Activated CD4-positive, alpha-beta T cell treated with anti-CD3 and anti-CD28 coated beads, Interleukin-2, amount 50 U/mL, for 48 hours (primary cell): ENCODE measurements at regions not wholly inside any gene's neighbourhood (a gene's known extent, or its start where the extent isn't known, plus 50 kb on each side); places are given as distances from the start of the nearest gene placed in this dataset.

Experiments
- DNase-seq, 2 experiments: peaks; one replicate each; pipeline ENCODE4 v3.0.0-alpha.2; 2020

DNA sequence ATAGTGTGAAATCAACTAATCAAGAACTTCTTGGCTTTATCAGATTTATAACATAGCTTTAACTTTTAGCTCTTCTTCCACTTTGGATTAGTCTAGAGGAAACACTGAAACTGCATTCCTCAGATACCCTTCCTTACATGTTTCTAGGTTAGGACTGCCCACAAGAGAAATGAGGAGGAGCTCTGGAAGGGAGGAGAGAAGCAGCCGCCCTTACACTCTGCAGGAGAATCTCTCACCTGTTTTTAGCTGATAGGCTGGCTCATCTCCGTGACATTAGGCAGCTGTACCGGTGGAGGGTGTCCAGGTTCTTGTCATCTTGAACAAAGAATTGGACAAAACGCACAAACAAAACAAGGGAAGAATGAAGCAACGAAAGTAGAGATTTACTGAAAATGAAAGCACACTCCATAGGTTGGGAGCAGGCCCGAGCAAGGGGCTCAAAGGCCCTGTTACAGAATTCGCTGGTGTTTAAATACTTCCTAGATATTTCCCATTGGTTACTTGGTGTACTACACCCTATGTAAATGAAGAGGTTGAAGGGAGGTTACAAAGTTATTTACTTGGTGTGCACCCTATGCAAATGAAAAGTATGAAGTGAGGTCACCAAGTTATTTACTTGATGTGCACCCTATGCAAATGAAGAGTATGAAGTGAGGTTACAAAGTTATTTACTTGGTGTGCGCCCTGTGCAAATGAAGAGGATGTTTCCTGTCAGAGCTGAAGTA, 524.9 kb upstream of the CHRM3 start:
- DNase-seq = no peak

DNA sequence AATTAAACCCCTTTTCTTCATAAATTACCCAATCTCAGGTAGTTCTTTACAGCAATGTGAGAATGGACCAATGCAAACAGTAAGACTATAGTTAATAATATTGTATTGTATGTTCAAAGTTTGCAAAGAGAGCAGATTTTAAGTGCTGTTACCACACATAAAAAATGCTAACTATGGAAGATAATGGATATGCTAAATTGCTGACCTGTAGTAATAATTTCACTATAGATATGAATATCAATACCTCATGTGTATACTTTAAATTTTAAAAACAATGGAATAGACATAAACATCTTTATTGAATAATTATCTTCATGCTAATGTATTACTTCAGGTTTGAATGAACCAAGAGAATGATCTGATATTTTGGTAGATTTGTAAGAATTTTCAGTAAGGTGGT, 552.4 kb upstream of the CHRM3 start:
- DNase-seq = no peak

DNA sequence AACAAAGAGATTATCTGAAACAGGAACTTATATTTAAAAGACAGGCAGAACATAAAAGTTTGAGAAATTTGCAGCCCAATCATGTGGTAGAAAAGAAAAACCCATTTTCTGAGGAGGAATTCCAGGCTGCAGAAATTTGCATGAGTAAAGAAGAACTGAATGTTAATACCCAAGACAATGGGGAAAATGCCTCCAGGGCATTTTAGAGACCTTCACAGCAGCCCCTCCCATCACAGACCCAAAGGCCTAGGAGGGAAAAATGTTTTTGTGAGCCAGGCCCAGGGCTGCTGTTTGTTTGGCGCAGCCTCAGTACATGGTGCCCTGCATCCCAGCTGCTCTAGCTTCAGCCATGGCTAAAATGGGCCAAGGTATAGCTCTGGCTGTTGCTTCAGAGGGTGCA, 554.3 kb upstream of the CHRM3 start:
- DNase-seq = no peak

DNA sequence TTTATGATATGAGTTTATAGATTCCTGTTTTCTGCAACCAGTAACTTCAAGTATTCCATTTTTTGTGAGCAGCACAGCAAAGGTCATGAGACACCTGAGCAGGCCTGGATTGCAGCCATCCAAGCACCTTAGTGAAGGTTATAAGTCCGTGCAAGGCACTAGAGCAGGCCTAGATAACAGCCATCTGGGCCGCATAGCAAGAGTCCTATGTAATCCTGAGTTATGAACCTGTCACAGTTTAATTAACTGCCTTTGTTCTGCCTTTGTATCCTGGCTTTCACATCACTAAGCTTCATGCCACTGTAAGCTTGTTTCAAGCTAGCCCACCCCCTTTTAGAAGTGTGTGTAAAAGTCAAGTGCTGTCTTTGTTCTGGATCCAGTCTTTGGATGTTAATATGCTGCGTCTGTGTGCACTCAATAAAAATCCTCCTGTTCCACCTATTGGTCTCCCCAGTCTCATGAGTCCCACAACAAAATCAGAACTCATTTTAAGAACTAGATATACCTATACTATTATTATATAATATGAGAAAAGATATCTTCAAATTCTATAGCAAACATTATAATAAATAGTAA, 556.2 kb upstream of the CHRM3 start:
- no peak for DNase-seq

DNA sequence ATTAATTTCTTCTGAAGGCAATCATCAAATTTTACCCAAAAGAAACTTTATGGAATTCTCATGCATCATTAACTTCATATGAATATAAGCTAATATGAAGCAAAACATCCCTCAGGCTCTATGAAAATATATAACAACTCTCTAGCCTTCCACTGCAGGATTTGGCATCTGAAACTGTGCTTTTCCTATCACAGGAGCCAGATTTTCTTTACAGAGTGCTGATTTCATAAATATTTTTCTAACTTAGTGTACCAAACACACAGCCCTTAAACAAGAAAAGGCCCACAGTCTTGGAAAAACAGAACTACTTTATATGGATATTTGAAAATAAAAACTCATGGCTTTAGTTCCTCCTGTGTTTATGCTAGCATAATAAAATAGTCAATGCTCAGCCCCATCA, 559.5 kb upstream of the CHRM3 start:
- DNase-seq = no peak

DNA sequence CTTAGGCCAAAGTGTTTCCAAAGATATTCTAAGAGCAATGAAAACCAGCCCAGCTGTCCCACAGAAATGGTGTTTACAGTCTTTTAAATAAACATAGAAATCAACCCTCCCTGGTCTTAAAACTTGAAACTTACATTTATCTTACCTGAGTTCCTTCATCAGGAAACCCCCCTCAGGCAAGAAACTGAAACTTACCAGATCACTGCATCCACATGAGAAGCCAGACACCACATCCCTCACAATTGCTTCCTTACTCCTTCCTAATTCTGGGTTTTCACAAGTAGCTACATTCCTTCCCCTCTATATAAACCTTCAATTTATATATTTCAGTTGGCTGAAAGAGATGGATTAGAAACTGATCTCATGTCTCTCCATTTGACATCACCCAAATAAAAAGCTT, 563.0 kb upstream of the CHRM3 start:
- no peak for DNase-seq

- DNase-seq = no peak
Measured at GRCh38 chr1:238811211-238811879, 575.0 kb upstream of the CHRM3 start.

DNA sequence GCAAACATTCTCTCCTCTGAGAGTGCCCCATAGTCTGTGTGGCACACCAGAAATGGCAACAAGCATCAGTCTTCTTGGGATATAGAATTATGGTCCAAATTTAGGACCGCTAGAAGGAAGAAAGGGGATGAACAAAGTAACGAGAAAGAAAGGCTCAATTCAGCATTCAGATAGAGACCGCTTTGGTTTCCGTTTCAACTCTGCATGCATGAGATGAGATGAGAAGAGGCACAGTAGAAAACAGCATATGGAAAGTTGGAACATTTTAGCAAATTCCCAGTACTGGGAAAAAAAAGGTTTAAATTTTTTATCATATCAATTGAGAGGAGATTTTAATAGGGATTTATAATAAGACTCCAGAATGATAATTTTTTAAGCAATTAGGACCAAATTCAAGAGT, 595.5 kb upstream of the CHRM3 start:
- no peak for DNase-seq

- DNase-seq = no peak
Measured at GRCh38 chr1:238789916-238790667, 596.3 kb upstream of the CHRM3 start.

- no peak for DNase-seq
Measured at GRCh38 chr1:238787471-238787870, 598.9 kb upstream of the CHRM3 start.

GRCh38 chr1:238783633-238784032, 602.7 kb upstream of the CHRM3 start:
- no peak for DNase-seq

- DNase-seq = no peak
Measured at GRCh38 chr1:238779716-238780115, 606.7 kb upstream of the CHRM3 start.

GRCh38 chr1:238778113-238778512, 608.3 kb upstream of the CHRM3 start:
- DNase-seq = no peak

DNA sequence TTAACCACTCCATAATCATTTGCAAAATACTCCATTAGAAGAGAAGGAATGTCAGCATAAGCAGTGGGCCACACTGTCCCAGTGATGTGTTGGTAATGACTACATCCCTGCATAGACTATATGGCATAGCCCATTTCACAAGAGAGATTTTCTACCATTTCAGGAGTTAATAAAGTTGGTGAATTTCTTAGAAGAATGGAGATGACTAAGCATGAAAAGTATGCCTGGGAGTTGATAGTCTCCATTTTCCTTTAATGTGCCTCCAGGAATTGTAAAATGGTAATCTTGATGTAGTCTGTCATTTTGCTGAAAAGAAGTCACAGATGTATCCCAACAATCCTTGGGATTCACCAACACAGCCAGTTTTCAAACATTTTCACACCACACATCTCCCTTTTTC, 608.8 kb upstream of the CHRM3 start:
- no peak for DNase-seq

- DNase-seq = no peak
Measured at GRCh38 chr1:238776126-238776525, 610.2 kb upstream of the CHRM3 start.

GRCh38 chr1:238772322-238772721, 614.0 kb upstream of the CHRM3 start:
- no peak for DNase-seq

DNA sequence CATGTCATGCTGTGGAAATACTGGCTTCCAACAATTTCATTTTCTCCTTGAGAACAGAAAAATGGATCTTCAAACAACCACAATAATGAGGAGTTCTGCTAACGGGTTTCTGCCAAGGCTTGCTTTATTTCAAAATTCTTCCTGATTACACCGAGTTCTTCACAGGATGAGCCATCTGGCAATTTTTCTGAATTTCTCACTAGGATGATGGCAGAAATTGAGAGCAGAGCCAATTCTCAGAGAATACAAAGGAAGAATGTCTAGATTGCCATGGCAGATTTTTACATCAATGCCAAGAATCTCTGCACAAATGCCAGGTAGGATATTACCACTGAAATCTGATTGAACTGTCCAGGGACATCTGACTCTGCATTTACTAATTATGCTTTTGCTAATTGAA, 619.0 kb upstream of the CHRM3 start:
- no peak for DNase-seq

DNA sequence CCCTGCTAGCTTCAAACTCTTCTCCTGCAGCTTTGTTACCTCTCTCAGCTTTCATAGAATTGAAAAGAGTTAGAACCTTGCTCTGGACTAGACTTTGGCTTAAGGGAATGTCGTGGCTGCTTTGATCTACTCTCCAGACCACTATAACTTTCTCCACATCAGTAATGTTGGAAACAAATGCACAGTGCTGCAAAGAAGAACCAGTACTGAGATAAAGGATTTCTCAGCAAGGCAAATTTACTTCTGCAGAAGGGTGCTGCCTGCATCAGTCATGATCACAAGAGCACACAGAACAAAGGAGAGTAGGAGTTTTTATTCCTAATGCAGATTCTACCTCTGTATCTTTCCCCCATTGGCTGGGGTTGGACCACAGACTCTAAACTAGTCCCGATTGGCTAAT, 621.6 kb upstream of the CHRM3 start:
- DNase-seq = no peak

GRCh38 chr1:238753252-238753651, 633.1 kb upstream of the CHRM3 start:
- no peak for DNase-seq

DNA sequence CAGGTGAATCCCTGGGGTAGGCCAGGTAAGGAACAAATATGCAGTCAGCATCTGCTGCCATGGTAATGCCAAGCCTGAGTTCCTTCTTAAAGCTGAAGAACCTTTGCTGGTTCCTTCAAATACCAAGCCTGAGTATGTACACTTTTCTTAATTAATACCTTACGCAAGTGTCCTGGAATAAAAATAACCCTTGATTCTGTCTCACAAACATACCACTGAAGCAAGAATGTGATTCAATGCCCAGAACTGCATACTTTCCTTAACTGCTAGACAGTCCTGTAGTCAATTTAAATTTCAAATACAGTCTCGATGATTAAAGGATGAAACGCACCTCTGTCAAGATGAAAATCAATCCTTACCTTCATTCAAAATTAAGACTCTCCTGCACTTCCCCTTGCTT, 634.0 kb upstream of the CHRM3 start:
- DNase-seq = no peak

DNA sequence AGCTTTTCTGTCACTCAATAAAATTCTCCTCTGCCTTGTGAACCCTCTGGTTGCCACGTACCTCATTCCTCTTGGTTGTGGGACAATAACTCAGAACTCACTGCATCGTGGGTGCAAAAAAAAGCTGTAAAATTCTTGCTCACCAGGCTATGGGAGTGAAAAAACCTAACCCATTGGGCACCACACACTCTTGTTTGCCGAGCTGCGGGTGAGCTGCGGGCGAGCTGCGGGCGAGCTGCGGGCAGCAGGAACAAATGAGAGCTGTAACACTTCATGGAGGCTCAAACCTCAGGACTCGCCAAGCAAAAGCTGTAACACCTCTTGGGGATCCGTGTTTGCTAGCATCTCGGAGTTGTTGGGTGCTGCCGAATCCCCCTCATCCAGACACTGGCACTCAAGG, 641.3 kb upstream of the CHRM3 start:
- DNase-seq = no peak

DNA sequence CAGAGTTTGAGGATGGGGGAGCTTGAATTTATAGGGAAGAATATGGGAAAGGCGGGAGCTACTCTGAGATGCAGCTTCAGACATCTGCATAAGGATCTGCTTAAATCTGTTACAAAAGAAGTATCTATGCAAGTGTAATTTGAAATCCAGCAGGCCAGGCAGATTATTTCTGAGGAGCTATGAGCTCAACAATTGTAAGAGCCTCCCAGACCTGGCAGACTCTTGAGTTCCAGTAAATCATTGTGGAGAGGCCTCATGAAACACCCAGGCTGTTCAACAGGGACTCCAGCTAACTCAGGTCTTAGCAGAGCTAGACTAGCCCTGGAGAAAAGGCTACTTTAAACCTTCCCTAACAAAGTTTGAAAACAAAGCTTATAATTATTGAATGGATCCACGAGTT, 647.5 kb upstream of the CHRM3 start:
- DNase-seq = no peak

GRCh38 chr1:238727670-238728069, 658.7 kb upstream of the CHRM3 start:
- DNase-seq = no peak

DNA sequence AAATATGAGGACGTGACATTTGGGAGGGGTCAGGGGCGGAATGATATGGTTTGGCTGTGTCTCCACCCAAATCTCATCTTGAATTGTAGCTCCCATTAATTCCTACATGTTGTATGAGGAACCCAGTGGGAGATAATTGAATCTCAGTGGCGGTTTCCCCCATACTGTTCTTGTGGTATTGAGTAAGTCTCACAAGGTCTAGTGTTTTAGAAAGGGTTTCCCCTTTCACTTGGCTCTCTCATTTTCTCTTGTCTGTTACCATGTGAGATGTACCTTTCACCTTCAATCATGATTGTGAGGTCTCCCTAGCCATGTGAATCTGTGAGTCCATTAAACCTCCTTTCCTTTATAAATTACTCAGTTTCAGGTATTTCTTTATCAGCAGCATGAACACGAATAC, 663.6 kb upstream of the CHRM3 start:
- DNase-seq = no peak
